Colonic mucosa (tissue), 4 donors: ENCODE measurements at regions not wholly inside any gene's neighbourhood (a gene's known extent, or its start where the extent isn't known, plus 50 kb on each side); places are given as distances from the start of the nearest gene placed in this dataset.

Experiments used
- DNase-seq: peaks from one replicate; pipeline ENCODE4 v3.0.0-alpha.2; 2020
- H3K27ac ChIP-seq: fragments of 200-600 bp; one replicate; pipeline ENCODE4 v1.8.0; 2021
- H3K27me3 ChIP-seq: fragments of 200-600 bp; one replicate; pipeline ENCODE4 v1.8.0; 2021
- H3K36me3 ChIP-seq: fragments of 200-600 bp; one replicate; pipeline ENCODE4 v1.8.0; 2021
- H3K4me1 ChIP-seq: fragments of 200-600 bp; one replicate; pipeline ENCODE4 v1.8.0; 2021; ENCODE audit warnings: mild to moderate bottlenecking
- H3K4me3 ChIP-seq: fragments of 200-600 bp; one replicate; pipeline ENCODE4 v1.8.0; 2021
- H3K9ac ChIP-seq, 2 donors: one replicate each; pipeline ENCODE4 v1.7.0; 2013; ENCODE audit warnings: control low read depth in 2 of 2, low read depth in 2 of 2, low read length in 2 of 2
- H3K9me3 ChIP-seq: fragments of 200-600 bp; one replicate; pipeline ENCODE4 v1.8.0; 2021
- CTCF ChIP-seq: fragments of 200-600 bp; IDR thresholded peaks from one replicate; pipeline ENCODE4 v1.8.0; 2022; ENCODE audit warnings: antibody characterized with exemption, mild to moderate bottlenecking
- intact Hi-C: fragments of 100-400 bp; cut with DNase I; formaldehyde crosslinking; loops from one replicate; pipeline ENCODE4 v1.14.1; 2022
- donor health status: healthy.
- donor health status: DM: no; HTN: no; CAD: no.
- donor health status: DM: no; HTN: no; CAD: no.

GRCh38 chr12:124456652-124457152 is 110.7 kb downstream of the NCOR2 start:
- Histone ChIP-seq H3K4me1 (peaks cover 28% of the 10 kb centered on the region), H3K27ac (peak overlapping the region; percentile 81), H3K4me3 (peak overlapping the region; percentile 19), H3K9ac (no peak overlapping the region), H3K9me3 (no peaks in the 10 kb centered on the region), H3K27me3 (no peaks in the 10 kb centered on the region), H3K36me3 (no peaks in the 10 kb centered on the region)
- peak; percentile 49 for DNase-seq
- TF ChIP-seq CTCF: no peak
- intact Hi-C loops: no loop called here

GRCh38 chr12:124456133-124456651 is 111.2 kb downstream of the NCOR2 start:
- no peak overlapping the region for H3K27ac ChIP-seq
- DNase-seq: no peak
- H3K27me3 ChIP-seq: no peaks in the 10 kb centered on the region
- H3K36me3 ChIP-seq: no peaks in the 10 kb centered on the region
- H3K9ac ChIP-seq: no peak overlapping the region
- H3K4me1 ChIP-seq: peaks cover 28% of the 10 kb centered on the region
- intact Hi-C loops: no loop called here
- TF ChIP-seq CTCF: no peak
- no peaks in the 10 kb centered on the region for H3K9me3 ChIP-seq
- H3K4me3 ChIP-seq: no peak overlapping the region

- no peak for TF ChIP-seq CTCF
- no peaks in the 10 kb centered on the region for H3K36me3 ChIP-seq
Measured at GRCh38 chr12:124455336-124455735, 112.1 kb downstream of the NCOR2 start.

GRCh38 chr12:124454735-124455134 is 112.7 kb downstream of the NCOR2 start:
- H3K4me3 ChIP-seq: no peak overlapping the region
- no peaks in the 10 kb centered on the region for H3K9me3 ChIP-seq
- DNase-seq: no peak
- no peaks in the 10 kb centered on the region for H3K36me3 ChIP-seq
- H3K9ac ChIP-seq: peak overlapping the region in 1 of 2 donors; percentile 63
- peak overlapping the region; percentile 63 for H3K27ac ChIP-seq
- no peaks in the 10 kb centered on the region for H3K27me3 ChIP-seq
- no peak for TF ChIP-seq CTCF
- H3K4me1 ChIP-seq: peaks cover 28% of the 10 kb centered on the region
- intact Hi-C loops: no loop called here

More at GRCh38 chr12:124455336-124455735, 112.1 kb downstream of the NCOR2 start:
- Histone ChIP-seq H3K27ac (peak overlapping the region; percentile 7), H3K9me3 (no peaks in the 10 kb centered on the region), H3K27me3 (no peaks in the 10 kb centered on the region), H3K4me1 (peaks cover 28% of the 10 kb centered on the region), H3K9ac (peak overlapping the region in 1 of 2 donors; percentile 16), H3K4me3 (no peak overlapping the region)
- no peak for DNase-seq
- intact Hi-C loops: no loop called here

- no peak for TF ChIP-seq CTCF
- Histone ChIP-seq H3K27me3 (no peaks in the 10 kb centered on the region), H3K4me3 (no peak overlapping the region), H3K9ac (peak overlapping the region; percentile 63 to 66), H3K9me3 (no peaks in the 10 kb centered on the region), H3K36me3 (no peaks in the 10 kb centered on the region), H3K4me1 (peaks cover 28% of the 10 kb centered on the region), H3K27ac (peak overlapping the region; percentile 63)
- no peak for DNase-seq
- intact Hi-C loops: no loop called here
Measured at GRCh38 chr12:124454352-124454725, 113.1 kb downstream of the NCOR2 start.
